CD4-positive, alpha-beta T cell treated with Interleukin-4 for 4 hours (primary cell): ENCODE measurements at regions not wholly inside any gene's neighbourhood (a gene's known extent, or its start where the extent isn't known, plus 50 kb on each side); places are given as distances from the start of the nearest gene placed in this dataset.

Experiments
- DNase-seq: peaks from one replicate; pipeline ENCODE4 v3.0.0-alpha.2; 2020

- no peak for DNase-seq
Measured at GRCh38 chr18:46414863-46415262, 242.2 kb downstream of the LOXHD1 start.

- DNase-seq: no peak
Measured at GRCh38 chr18:46415532-46416252, 241.3 kb downstream of the LOXHD1 start.

- DNase-seq: no peak
Measured at GRCh38 chr18:46416706-46417638, 240.0 kb downstream of the LOXHD1 start.

GRCh38 chr18:46418663-46419260 is 238.3 kb downstream of the LOXHD1 start:
- DNase-seq: no peak

GRCh38 chr18:46419391-46420141 is 237.5 kb downstream of the LOXHD1 start:
- DNase-seq: no peak

- no peak for DNase-seq
Measured at GRCh38 chr18:46421973-46422551, 235.0 kb downstream of the LOXHD1 start.

- DNase-seq: no peak
Measured at GRCh38 chr18:46422552-46423055, 234.4 kb downstream of the LOXHD1 start.

- DNase-seq: no peak
Measured at GRCh38 chr18:46423226-46423805, 233.7 kb downstream of the LOXHD1 start.

- no peak for DNase-seq
Measured at GRCh38 chr18:46424898-46425297, 232.1 kb downstream of the LOXHD1 start.

GRCh38 chr18:46425511-46425910 is 231.5 kb downstream of the LOXHD1 start:
- DNase-seq: no peak

- no peak for DNase-seq
Measured at GRCh38 chr18:46426021-46426678, 230.9 kb downstream of the LOXHD1 start.

- no peak for DNase-seq
Measured at GRCh38 chr18:46426679-46427047, 230.4 kb downstream of the LOXHD1 start.
